ENCODE measurements at regions not wholly inside any gene's neighbourhood (a gene's known extent, or its start where the extent isn't known, plus 50 kb on each side); places are given as distances from the start of the nearest gene placed in this dataset.

DNA sequence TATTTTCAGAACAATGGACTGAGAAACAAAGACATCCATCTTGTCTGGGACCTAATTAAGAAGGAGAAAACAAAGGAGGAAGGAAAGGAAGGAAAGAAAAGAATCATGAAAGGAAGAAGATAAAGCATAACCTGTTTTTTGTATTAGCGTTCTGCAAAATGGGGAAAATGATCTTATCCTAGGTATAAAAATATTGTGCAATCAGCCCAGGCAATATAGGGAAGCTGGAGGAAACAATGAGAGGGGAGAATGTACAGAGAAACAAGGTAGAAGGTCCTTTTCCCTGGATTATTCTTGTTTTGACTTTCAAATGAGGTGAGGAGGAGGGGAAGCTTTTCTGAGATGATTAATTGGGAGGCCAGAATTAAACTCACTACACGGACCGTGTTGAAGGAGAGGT, 177.9 kb downstream of the COX7C start:
- TF ChIP-seq CTCF (conservative IDR thresholded peaks at IDR 0.05; ENCODE audit: low read length) (no peak), EZH2phosphoT487 (IDR thresholded peaks at IDR 0.05; ENCODE audit: borderline replicate concordance, low read depth, low read length) (no peak)

Data from OCI-LY7 (cell line).